GM12864 (cell line): ENCODE measurements at regions not wholly inside any gene's neighbourhood (a gene's known extent, or its start where the extent isn't known, plus 50 kb on each side); places are given as distances from the start of the nearest gene placed in this dataset.

Source experiments
- DNase-seq: peaks from one replicate; pipeline ENCODE4 v3.0.0-alpha.2; 2011; ENCODE audit warnings: low read depth
- H3K4me3 ChIP-seq: 2 replicates; pipeline ENCODE4 v1.5.1; 2011; ENCODE audit warnings: mild to moderate bottlenecking, low read depth, low read length, control low read depth
- TF ChIP-seq, protein P1 (sequence below): IDR thresholded peaks from 2 replicates; pipeline ENCODE4 v1.5.1; 2011; ENCODE audit warnings: low read depth, mild to moderate bottlenecking, moderate library complexity, low read length, control low read depth, inconsistent platforms; ENCODE audit errors: missing control alignments

DNA sequence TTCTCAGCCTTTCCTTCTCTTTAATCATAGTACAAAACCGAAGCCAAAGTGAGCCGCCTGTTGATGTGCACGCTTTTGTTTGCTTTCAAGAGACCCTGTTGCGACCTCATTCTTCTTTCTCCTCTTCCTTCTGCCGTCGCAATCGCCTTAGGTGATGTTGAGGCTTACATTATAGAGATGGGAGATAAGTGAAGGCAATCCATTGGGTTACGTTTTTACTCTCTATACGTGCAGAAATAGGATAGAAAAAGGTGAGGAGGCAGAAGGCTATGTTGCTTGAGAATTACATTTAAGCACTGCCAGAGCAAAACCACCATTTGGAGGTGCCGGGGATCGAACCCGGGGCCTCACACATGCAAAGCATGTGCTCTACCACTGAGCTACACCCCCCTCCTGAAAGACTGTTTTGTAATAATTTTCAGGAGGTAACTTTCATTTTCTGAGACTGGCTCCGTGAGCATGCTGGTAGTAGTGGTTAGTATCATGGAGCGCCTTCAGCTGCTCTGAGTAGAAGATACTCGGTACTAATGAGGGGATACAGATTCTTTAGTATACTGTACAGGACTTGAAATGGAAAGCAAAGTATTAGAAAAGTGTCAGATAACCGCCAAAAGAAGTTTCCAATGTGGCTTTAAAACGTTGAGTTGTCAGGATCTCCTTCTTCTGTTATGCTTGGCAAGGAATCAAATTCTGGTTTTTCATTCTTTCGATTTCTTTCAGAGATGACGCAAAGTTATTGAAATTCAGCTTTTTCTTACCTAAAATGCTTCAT lies 165.6 kb downstream of the TRIM27 start:
- TF ChIP-seq, protein P1, sequence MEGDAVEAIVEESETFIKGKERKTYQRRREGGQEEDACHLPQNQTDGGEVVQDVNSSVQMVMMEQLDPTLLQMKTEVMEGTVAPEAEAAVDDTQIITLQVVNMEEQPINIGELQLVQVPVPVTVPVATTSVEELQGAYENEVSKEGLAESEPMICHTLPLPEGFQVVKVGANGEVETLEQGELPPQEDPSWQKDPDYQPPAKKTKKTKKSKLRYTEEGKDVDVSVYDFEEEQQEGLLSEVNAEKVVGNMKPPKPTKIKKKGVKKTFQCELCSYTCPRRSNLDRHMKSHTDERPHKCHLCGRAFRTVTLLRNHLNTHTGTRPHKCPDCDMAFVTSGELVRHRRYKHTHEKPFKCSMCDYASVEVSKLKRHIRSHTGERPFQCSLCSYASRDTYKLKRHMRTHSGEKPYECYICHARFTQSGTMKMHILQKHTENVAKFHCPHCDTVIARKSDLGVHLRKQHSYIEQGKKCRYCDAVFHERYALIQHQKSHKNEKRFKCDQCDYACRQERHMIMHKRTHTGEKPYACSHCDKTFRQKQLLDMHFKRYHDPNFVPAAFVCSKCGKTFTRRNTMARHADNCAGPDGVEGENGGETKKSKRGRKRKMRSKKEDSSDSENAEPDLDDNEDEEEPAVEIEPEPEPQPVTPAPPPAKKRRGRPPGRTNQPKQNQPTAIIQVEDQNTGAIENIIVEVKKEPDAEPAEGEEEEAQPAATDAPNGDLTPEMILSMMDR = no peak
- no peak overlapping the region for H3K4me3 ChIP-seq
- no peak for DNase-seq

DNA sequence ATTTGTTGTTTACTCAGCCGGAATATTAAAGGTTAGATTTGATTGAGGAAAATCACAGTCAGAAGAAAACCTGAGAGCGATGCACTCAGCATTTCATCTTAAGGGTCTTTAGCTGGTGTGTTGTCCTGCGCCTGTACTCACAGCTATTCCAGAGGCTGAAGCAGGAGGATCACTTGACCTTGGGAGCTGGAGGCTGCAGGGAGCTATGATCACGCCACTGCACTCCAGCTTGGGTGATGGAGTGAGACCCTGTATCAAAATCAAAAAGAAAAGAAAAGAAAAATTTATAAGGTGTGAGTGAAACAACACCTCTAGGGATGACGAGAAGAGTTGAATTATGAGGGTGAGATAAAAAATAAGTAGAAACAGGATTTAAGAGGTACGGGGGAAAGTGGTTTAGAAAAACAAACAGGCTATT lies 165.0 kb downstream of the TRIM27 start:
- no peak for DNase-seq
- H3K4me3 ChIP-seq = no peak overlapping the region
- TF ChIP-seq, protein P1 = no peak

DNA sequence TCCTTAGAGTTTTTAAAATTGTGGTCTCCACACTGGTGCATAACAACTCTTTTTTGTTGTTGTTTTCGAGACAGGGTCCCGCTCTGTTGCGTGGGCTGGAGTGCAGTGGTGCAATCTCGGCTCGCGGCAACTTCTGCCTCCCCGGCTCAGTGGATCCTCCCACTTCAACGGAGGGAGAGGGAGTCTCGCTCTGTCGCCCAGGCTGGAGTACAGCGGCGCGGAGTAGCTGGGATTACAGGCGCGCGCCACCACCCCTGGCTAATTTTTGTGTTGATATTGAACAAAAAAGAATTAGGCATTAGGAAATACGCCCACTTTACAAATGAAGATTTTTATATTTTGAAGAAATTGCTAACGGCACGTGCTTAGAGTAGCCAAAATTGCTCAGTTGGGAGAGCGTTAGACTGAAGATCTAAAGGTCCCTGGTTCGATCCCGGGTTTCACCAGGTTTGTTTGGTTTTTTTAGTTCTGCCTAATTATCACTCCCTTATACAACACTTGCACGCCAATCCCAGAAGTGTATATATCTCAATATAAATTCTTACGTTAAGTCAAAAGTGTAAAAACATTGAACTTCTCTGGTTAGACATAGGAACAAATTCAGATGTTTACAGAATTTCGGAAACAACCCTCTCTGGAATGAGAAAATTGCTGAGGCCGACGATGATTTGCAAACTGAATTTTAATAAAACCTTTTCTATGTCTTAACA lies 159.6 kb downstream of the TRIM27 start:
- DNase-seq = no peak
- no peak overlapping the region for H3K4me3 ChIP-seq
- TF ChIP-seq, protein P1 = no peak

DNA sequence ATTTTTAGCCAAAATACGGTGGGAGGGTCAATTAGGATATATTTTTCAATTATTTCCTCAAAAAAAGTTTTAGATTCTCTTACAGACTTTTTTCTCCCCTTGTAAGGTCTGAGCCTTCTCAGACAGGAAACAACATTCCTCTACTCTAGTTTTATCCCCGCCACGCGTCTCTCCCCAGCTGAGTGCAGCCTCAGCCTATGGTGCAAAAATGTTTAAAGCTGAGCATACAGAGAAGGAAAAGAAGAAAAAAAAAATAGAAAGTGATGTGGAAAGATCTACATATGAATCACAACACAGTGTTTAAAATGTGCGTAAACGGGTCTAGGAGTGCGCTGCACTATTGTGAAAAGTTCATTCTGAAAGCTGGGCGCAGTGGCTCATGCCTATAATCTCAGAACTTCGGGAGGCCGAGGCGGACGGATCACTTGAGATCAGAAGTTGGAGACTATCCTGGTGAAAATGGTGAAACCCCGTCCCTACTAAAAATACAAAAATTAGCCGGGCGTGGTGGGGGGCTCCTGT lies 159.0 kb downstream of the TRIM27 start:
- H3K4me3 ChIP-seq = no peak overlapping the region
- no peak for DNase-seq
- TF ChIP-seq, protein P1 = no peak

DNA sequence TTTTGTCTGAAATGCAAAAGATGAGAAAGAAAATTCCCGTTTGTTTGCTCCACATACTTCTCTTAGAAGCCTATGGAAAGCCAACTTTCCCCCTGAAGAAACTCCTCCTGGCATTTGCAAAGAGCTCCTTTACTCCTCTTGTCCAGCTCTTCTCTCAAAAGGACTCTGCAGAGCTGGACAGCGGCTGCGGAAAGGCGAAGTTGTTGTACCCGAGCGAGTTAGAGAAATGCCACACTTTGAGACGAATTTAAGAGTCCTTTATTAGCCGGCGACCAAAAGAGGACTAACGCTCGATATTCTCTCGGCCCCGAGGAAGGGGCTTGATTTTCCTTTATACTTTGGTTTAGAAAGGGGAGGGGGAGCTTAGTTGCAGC lies 157.8 kb downstream of the TRIM27 start:
- no peak for DNase-seq
- TF ChIP-seq, protein P1 = no peak
- no peak overlapping the region for H3K4me3 ChIP-seq

DNA sequence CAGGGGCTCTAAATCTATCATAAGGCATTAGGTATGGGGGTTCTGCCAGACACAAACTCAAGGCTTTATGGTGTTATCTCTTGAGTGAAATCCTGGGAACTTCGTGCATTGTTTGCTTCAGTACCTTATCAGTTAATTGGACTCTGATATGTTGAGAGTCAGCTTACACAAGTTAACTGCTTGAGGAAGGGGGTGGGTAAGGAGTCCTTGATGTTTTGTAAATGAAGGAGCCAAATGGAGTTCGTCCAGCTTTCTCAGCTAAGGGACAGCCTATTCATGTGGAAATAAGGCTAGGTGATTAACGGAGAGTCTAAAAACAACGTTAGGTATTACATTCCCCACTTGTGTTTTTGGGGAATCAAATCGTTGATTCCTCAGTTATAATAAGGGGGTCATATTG lies 157.4 kb downstream of the TRIM27 start:
- no peak overlapping the region for H3K4me3 ChIP-seq
- TF ChIP-seq, protein P1 = no peak
- no peak for DNase-seq
